Mucosa of descending colon (tissue), 3 donors: ENCODE measurements at regions not wholly inside any gene's neighbourhood (a gene's known extent, or its start where the extent isn't known, plus 50 kb on each side); places are given as distances from the start of the nearest gene placed in this dataset.

Experiments used
- ATAC-seq: fragments of 200-7000 bp; cut with Tn5 transposase; one replicate; pipeline ENCODE4 v1.9.1; 2020; ENCODE audit warnings: mild to moderate bottlenecking, moderate library complexity
- DNase-seq, 3 donors: peaks; one replicate each; pipeline ENCODE4 v3.0.0-alpha.2; 2020
- H3K36me3 ChIP-seq: fragments of 200-600 bp; one replicate; pipeline ENCODE4 v1.8.0; 2021; ENCODE audit warnings: low read depth, mild to moderate bottlenecking
- H3K4me1 ChIP-seq: fragments of 200-600 bp; one replicate; pipeline ENCODE4 v1.8.0; 2021; ENCODE audit warnings: low read depth, mild to moderate bottlenecking
- H3K4me3 ChIP-seq: fragments of 200-600 bp; one replicate; pipeline ENCODE4 v1.8.0; 2021; ENCODE audit warnings: mild to moderate bottlenecking
- H3K9me3 ChIP-seq: fragments of 200-600 bp; one replicate; pipeline ENCODE4 v1.8.0; 2021; ENCODE audit warnings: mild to moderate bottlenecking
- intact Hi-C, 2 donors: fragments of 100-400 bp; cut with DNase I in 1 of 2; cut with micrococcal nuclease in 1 of 2; formaldehyde crosslinking; loops; one replicate each; pipeline versions ENCODE4 v1.11.0 to v1.11.1; 2022; cut with DNase I, micrococcal nuclease
- TF ChIP-seq, protein P1 (sequence below): fragments of 200-600 bp; IDR thresholded peaks from one replicate; pipeline ENCODE4 v1.8.0; 2022; ENCODE audit warnings: antibody characterized with exemption, mild to moderate bottlenecking
- donor health status: DM: no; HTN: no; CAD: no; lungs with moderate emphysema.
- donor health status: DM: no; HTN: no; CAD: no.
- donor health status: DM: no; HTN: yes; CAD: no.

DNA sequence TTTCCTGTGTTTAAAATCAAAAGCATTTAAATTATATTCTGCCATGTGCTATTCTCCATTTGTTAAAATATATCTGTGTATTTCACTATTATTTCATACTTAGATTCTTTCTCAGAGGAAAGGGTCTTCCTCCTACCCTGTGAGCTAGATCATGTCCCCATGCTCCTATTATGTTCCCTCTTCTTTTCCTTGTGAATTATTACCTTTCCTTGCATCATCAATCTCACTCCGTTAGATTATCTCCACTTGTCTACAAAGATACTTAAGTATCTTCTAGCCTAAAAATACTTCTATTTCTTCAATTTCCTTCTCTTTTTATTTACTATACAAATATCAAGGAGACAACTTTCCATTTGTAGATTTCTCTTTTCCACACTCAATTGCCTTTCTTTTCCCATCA, 146.5 kb downstream of the FOXG1 start:
- H3K9me3 ChIP-seq = peaks cover 18% of the 10 kb centered on the region
- no peak for DNase-seq

DNA sequence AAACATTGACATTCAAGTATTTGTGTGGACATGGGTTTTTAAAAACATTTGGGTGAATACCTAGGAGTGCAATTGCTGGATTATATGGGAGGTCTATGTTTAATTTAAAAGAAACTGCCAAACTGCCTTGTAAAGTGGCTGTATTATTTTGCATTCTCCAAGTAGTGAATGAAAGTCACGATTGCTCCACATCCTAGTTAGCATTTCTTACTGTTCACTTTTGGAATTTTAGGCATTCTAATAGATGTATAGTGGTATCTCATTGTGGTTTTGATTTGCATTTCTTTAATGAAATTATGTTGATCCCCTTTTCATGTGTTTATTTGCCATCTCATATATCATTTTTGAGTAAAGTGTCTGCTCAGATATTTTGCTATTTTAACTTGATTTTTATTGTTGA, 159.5 kb downstream of the FOXG1 start:
- no peak for ATAC-seq
- no peaks in the 10 kb centered on the region for H3K4me1 ChIP-seq
- TF ChIP-seq, protein P1, sequence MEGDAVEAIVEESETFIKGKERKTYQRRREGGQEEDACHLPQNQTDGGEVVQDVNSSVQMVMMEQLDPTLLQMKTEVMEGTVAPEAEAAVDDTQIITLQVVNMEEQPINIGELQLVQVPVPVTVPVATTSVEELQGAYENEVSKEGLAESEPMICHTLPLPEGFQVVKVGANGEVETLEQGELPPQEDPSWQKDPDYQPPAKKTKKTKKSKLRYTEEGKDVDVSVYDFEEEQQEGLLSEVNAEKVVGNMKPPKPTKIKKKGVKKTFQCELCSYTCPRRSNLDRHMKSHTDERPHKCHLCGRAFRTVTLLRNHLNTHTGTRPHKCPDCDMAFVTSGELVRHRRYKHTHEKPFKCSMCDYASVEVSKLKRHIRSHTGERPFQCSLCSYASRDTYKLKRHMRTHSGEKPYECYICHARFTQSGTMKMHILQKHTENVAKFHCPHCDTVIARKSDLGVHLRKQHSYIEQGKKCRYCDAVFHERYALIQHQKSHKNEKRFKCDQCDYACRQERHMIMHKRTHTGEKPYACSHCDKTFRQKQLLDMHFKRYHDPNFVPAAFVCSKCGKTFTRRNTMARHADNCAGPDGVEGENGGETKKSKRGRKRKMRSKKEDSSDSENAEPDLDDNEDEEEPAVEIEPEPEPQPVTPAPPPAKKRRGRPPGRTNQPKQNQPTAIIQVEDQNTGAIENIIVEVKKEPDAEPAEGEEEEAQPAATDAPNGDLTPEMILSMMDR = no peak
- intact Hi-C loops = no loop called here
- no peak overlapping the region for H3K4me3 ChIP-seq
- peaks cover 3% of the 10 kb centered on the region for H3K9me3 ChIP-seq
- DNase-seq = no peak
- H3K36me3 ChIP-seq = no peaks in the 10 kb centered on the region

More for the DNA sequence above, 146.5 kb downstream of the FOXG1 start:
- Histone ChIP-seq H3K4me1 (no peaks in the 10 kb centered on the region), H3K36me3 (no peaks in the 10 kb centered on the region), H3K4me3 (no peak overlapping the region)
- ATAC-seq = no peak
- intact Hi-C loops = no loop called here
- TF ChIP-seq, protein P1 = no peak

DNA sequence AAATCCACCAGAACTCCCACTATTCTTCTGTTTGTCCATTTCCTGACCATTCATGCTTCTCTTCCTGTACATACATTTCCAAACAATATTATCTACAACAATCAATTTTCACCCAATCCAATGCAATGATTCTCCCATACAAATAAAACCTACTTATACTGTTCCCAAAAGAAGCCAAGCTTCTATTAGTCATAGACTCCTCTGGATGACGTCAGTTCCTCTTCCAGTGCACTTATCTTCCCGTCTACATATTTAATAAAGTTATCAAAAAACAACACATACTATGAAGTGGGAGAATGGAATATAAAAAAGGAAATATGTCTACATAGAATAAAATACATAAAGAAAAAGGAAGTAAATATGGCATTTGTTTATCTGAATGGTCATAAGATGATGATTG, 165.4 kb downstream of the FOXG1 start:
- Histone ChIP-seq H3K36me3 (no peaks in the 10 kb centered on the region), H3K4me3 (no peak overlapping the region), H3K9me3 (peaks cover 32% of the 10 kb centered on the region), H3K4me1 (no peaks in the 10 kb centered on the region)
- intact Hi-C loops = no loop called here
- DNase-seq (no peak), ATAC-seq (no peak)
- TF ChIP-seq, protein P1 = no peak

DNA sequence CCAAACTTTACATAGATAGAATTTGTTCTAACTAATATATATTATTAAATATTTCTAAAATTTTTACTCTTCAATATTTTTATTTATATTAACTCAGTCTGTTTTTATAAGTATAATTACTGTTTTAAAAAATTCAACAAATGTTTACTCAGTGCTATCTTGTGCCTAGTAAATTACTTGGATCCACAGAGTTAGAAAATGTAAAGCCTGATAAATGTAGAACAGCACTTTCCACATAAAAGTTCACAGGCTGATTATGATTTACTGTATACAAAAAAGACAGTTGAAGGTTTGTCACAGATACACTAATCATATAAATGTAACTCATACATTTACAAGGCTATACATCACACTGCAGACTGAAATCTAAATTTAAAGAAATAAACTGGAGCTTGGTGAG, 170.0 kb downstream of the FOXG1 start:
- Histone ChIP-seq H3K4me1 (no peaks in the 10 kb centered on the region), H3K4me3 (no peak overlapping the region), H3K36me3 (no peaks in the 10 kb centered on the region), H3K9me3 (peaks cover 42% of the 10 kb centered on the region)
- DNase-seq (no peak), ATAC-seq (no peak)
- intact Hi-C loops = no loop called here
- TF ChIP-seq, protein P1 = no peak

DNA sequence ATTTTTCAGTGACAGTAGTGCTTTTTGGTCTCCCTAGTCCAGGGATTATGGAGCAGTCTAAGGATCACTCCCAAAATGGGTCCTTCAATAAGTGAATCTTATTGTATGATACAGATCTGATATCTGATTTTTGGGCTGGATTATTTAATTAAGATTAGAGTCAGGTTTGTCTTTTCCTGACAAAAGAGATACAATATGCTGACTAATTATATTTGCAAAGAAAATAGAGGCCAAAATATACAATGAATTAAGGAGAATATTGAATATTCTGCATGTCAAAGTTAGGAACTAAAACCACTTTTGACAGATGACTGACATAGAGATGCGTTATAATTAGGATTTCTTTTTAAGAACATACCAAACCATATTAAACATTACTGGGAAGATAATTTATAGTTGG, 175.2 kb downstream of the FOXG1 start:
- intact Hi-C loops = no loop called here
- TF ChIP-seq, protein P1 = no peak
- Histone ChIP-seq H3K4me3 (no peak overlapping the region), H3K36me3 (no peaks in the 10 kb centered on the region), H3K9me3 (peaks cover 10% of the 10 kb centered on the region), H3K4me1 (no peaks in the 10 kb centered on the region)
- ATAC-seq (no peak), DNase-seq (no peak)

DNA sequence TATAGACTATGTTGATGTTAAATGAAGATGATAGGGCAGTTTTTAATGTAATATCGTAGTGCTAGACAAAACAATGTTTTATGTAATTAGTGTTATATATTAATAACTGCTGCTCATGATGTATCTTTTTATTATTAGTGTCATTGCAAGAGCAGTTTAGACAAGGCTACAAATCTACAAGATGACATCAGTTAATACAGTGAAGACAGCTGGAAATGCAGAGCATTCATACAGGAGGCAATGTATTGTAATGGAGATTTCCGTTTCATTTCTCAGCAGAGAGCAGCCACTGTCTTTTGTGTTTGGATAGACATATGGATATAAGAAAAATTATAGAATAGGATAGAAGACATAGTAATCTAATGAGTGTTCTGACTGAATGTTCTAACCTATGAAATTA, 178.0 kb downstream of the FOXG1 start:
- DNase-seq (no peak), ATAC-seq (no peak)
- Histone ChIP-seq H3K4me1 (no peaks in the 10 kb centered on the region), H3K9me3 (peaks cover 17% of the 10 kb centered on the region), H3K36me3 (no peaks in the 10 kb centered on the region), H3K4me3 (no peak overlapping the region)
- TF ChIP-seq, protein P1 = no peak
- intact Hi-C loops = no loop called here
